GM12864 (cell line): ENCODE measurements at regions not wholly inside any gene's neighbourhood (a gene's known extent, or its start where the extent isn't known, plus 50 kb on each side); places are given as distances from the start of the nearest gene placed in this dataset.

Experiments used
- DNase-seq: peaks from one replicate; pipeline ENCODE4 v3.0.0-alpha.2; 2011; ENCODE audit warnings: low read depth
- H3K4me3 ChIP-seq: 2 replicates; pipeline ENCODE4 v1.5.1; 2011; ENCODE audit warnings: mild to moderate bottlenecking, low read depth, low read length, control low read depth
- TF ChIP-seq, protein P1 (sequence below): IDR thresholded peaks from 2 replicates; pipeline ENCODE4 v1.5.1; 2011; ENCODE audit warnings: low read depth, mild to moderate bottlenecking, moderate library complexity, low read length, control low read depth, inconsistent platforms; ENCODE audit errors: missing control alignments

DNA sequence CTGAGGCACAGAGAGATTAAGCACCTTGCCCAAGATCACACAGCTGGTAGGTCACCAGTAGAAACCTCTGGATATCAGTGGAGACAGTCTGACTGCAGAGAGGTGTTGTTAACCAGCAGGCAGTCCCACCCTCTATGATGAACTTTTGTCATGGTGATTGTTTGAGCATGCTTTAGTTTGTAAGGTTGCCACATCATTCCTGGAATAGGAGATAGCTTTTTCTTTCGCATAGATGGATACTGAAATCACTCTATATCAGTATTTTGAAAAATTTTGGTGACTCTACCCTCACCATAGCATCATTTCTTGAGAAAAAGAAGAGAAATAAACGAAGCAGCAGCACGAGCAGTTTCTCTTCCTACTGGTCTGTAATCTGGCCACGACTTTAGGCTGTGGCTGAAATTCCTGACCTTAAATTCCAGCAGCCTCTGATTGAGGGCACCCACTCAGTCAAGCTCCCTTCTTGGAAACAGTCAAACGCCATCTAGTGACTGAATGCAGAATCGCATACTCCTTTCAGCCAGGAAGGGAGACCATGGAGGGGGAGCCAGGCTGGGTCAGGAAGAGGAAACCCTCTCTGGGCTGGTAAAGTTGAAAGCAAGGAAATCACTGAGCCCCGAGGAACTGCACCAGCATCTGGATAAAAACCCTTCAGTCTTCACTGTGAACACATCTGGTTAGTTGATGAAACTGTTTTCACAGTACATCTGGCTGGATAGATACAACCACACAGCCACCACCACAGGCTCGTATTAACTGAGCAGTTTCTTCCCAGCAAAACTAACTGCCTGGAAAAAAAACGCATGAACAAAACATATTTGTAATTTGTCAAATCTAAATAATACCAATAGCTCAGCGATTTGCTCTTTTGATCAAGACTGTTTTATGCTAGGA, 108.5 kb upstream of the XYLT1 start:
- no peak overlapping the region for H3K4me3 ChIP-seq
- DNase-seq, result peak; percentile 24
- TF ChIP-seq, protein P1, sequence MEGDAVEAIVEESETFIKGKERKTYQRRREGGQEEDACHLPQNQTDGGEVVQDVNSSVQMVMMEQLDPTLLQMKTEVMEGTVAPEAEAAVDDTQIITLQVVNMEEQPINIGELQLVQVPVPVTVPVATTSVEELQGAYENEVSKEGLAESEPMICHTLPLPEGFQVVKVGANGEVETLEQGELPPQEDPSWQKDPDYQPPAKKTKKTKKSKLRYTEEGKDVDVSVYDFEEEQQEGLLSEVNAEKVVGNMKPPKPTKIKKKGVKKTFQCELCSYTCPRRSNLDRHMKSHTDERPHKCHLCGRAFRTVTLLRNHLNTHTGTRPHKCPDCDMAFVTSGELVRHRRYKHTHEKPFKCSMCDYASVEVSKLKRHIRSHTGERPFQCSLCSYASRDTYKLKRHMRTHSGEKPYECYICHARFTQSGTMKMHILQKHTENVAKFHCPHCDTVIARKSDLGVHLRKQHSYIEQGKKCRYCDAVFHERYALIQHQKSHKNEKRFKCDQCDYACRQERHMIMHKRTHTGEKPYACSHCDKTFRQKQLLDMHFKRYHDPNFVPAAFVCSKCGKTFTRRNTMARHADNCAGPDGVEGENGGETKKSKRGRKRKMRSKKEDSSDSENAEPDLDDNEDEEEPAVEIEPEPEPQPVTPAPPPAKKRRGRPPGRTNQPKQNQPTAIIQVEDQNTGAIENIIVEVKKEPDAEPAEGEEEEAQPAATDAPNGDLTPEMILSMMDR, result peak; percentile 95

DNA sequence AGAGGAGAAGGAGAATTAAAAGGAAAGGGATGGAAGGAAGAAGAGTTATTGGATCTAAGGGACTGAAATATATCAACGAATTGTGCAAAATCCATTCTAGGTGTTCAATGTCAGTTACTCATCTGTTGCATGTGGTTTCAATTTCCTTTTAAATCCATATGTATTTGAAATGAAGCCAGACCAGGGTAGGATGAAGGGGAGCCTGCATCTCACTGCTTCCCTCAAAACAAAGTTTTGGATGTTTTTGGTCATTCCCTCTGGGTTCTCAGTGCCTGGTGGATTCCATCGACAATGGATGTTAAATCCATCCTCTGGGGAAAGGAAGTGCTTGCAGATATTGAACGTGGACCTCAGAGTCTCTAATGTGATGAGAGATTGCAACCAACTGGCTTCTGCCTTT, 103.5 kb upstream of the XYLT1 start:
- TF ChIP-seq, protein P1, result no peak
- no peak for DNase-seq

GRCh38 chr16:17572145-17572544, 101.4 kb upstream of the XYLT1 start:
- H3K4me3 ChIP-seq, result no peak overlapping the region
- DNase-seq, result no peak
- TF ChIP-seq, protein P1, result no peak

More for the DNA sequence above, 103.5 kb upstream of the XYLT1 start:
- no peak overlapping the region for H3K4me3 ChIP-seq

DNA sequence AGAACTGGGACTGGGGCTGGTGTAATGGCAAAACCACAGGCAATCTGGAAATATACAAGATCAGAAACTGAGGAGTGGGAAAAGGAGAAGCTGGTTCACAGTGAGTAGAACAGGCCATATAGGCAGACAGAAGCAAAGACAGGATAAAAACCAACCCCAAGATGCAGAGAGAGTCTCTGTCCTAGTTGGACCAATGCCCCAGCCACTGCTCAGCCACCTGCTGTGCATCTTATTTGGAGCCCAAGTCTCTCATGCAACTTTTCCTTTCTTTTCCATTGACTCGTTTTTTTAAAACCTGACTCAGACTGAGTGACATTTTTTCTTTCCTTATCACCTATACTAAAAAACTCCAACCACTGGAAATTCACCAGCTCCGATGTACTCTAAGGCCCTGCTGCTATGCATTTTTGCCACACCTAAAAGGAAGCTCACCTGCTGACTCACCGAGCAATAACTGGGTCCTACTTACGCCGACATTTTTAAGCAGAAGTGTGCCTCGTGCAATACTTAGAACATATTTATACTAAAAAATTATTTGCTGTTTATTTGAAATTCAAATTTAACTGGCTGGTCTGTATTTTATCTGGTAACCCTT, 100.8 kb upstream of the XYLT1 start:
- TF ChIP-seq, protein P1, result no peak
- no peak for DNase-seq
- no peak overlapping the region for H3K4me3 ChIP-seq

DNA sequence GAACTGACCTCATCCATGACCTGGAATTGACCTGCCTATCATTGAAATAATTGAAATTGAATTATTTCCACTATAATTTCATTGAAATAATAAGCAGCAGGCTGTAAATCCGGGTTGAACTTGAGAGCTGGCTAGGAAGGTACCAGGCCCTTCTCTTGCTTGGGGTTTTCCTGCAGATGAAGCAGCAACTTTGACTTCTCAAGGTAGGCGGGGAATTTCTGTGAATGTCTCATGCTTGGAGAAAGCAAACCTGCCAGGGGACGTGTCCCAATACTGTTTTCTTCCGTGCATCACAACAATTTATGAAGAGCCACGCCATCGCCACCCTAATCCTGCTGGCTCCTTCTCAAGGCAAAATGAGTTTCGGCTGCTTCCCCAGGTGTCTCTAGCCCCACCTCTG, 97.5 kb upstream of the XYLT1 start:
- TF ChIP-seq, protein P1, result no peak
- no peak for DNase-seq
- no peak overlapping the region for H3K4me3 ChIP-seq

DNA sequence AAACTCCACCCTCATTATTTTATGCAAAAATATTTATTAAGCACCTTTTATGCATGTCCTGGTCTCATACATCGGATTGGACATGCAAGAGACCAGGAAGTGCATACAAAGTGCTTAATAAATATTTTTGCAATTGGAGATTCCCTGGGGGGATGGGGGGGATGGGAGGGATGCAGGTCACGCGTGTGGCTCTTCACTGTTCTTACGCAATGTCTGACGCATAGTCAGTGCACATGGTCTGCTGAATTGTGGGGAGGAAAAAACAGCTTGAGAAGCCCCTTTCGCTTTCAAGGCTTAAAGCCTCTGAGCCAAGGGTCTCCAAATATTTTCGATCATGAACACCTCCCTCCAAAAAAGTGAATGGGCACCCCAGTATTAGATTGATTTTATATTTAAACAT, 96.7 kb upstream of the XYLT1 start:
- H3K4me3 ChIP-seq, result no peak overlapping the region
- TF ChIP-seq, protein P1, result no peak
- DNase-seq, result no peak
